Epithelial cell of prostate (primary cell): ENCODE measurements at regions not wholly inside any gene's neighbourhood (a gene's known extent, or its start where the extent isn't known, plus 50 kb on each side); places are given as distances from the start of the nearest gene placed in this dataset.
A peak's percentile ranks its signal among the peaks of the same experiment; 100 is the strongest.
"Not testable (repeated sequence)": the region's sequence is repeated elsewhere in the genome, so short reads cannot be mapped to it uniquely, and the experiment has no call there.

ENCODE experiments used
- DNase-seq: peaks from one replicate; pipeline ENCODE4 v3.0.0-alpha.2; 2011; ENCODE audit warnings: low read depth, low spot score
- H3K27ac ChIP-seq: fragments of 450-650 bp; 2 replicates; pipeline ENCODE4 v1.5.1; 2017; ENCODE audit warnings: mild to moderate bottlenecking

GRCh38 chr3:32632533-32633265 lies 52.3 kb upstream of the CNOT10 start:
- DNase-seq = no peak

DNA sequence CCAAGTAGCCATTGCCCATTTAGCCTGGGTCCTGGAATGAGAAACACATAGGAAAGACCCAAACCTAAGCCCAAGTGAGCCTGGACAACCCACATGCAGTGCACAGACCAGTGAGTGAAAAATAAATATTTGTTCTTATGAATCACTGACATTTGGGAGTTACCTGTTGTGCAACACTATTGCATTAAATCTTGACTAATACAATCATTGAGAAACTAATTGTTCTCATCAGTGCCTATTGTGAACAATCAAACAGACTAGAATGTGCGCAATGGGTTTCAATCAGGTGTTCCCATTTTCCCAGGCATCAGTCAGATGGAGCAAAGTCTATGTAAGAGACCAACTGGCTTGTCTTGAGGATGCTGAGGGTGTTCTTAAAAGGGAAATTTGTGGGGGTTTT lies 54.7 kb upstream of the CNOT10 start:
- DNase-seq = peak; percentile 87
- no peak overlapping the region for H3K27ac ChIP-seq

More at GRCh38 chr3:32632533-32633265, 52.3 kb upstream of the CNOT10 start:
- no peak overlapping the region for H3K27ac ChIP-seq

DNA sequence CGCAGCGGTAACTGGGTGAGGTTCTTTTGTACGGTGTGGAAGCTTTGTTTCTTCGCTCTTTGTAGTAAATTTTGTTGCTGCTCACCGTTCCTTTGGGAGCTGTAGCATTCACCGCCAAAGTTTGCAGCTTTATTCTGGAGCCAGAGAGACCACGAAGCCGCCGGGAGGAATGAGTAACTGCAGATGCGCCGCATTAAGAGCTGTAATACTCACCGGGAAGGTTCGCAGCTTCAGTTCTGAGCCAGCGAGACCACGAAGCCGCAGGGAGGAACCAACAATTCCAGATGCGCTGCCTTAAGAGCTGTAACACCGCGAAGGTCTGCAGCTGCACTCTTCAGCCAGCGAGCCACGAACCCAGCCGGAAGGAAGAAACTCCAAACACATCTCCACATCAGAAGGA lies 56.0 kb upstream of the DYNC1LI1 start:
- H3K27ac ChIP-seq = no peak overlapping the region
- DNase-seq = no peak

- not testable (repeated sequence) for DNase-seq, H3K27ac ChIP-seq
These were observed 55.0 kb upstream of the DYNC1LI1 start for GRCh38 chr3:32625543-32626176.

DNA sequence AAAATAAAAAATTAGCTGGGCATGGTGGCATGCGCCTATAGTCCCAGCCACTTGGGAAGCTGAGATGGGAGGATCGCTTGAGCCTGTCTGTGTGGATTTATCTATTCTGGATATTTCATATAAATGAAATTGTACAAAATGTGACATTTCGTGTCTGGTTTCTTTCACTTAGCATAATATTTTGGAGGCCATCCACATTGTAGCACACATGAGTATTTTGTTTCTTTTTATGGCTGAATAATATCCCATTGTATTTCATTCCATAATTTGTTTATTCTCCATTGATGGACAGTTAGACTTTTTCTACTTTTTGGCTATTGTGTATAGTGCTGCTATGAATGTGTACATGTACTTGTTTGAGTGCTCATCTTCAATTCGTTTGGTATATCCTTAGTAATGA lies 52.9 kb upstream of the DYNC1LI1 start:
- H3K27ac ChIP-seq = no peak overlapping the region
- DNase-seq = no peak

DNA sequence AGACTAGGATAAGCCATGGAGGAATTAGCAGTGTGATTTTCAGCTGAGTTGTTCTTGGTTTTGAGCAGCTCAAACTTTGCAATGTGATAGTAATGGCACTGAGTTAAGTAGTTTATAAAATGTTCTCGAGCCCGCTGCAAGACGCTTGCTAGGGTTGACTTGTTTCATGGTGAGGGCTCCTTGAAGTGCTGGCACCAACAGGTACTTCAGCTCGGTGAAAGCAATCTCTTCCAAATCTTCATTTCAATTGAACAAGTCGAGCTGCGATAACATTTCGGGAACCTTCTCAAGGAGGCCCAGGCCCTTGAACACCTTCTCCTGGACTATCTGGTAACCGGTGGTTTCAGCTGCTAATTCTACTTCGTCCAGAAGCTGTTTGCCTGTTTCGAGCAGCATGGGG lies 50.8 kb upstream of the DYNC1LI1 start:
- DNase-seq = no peak
- no peak overlapping the region for H3K27ac ChIP-seq

- no peak for DNase-seq
- H3K27ac ChIP-seq = no peak overlapping the region
These were observed 50.1 kb upstream of the DYNC1LI1 start for GRCh38 chr3:32620611-32621310.
